ENCODE measurements at regions not wholly inside any gene's neighbourhood (a gene's known extent, or its start where the extent isn't known, plus 50 kb on each side); places are given as distances from the start of the nearest gene placed in this dataset.

- intact Hi-C loops (cut with DNase I) = no loop called here
- H3K27me3 ChIP-seq = no peaks in the 10 kb centered on the region
- no peaks in the 10 kb centered on the region for H3K36me3 ChIP-seq
- WGBS, 2 donors = 61 to 66% methylated on average over 3 of the region's 3 CpGs
- no peak overlapping the region for H3K4me3 ChIP-seq
- no peak for DNase-seq
- no peak overlapping the region for H3K27ac ChIP-seq
- TF ChIP-seq CTCF (IDR thresholded peaks at IDR 0.05) (no peak), POLR2A (IDR thresholded peaks at IDR 0.05) (no peak)
- no peaks in the 10 kb centered on the region for H3K9me3 ChIP-seq
- H3K4me1 ChIP-seq = no peaks in the 10 kb centered on the region
Measured at GRCh38 chr4:123516576-123516975, 120.0 kb downstream of the SPRY1 start.

GRCh38 chr4:123517176-123517575 is 120.6 kb downstream of the SPRY1 start:
- intact Hi-C loops (cut with DNase I) = no loop called here
- no peak for TF ChIP-seq POLR2A (IDR thresholded peaks at IDR 0.05)
- no peak for TF ChIP-seq CTCF (IDR thresholded peaks at IDR 0.05)
- no peak for DNase-seq

GRCh38 chr4:123517971-123518370 is 121.4 kb downstream of the SPRY1 start:
- H3K4me3 ChIP-seq = no peak overlapping the region
- DNase-seq = no peak
- TF ChIP-seq CTCF (IDR thresholded peaks at IDR 0.05) (no peak), POLR2A (IDR thresholded peaks at IDR 0.05) (no peak)
- H3K9me3 ChIP-seq = no peaks in the 10 kb centered on the region
- H3K27me3 ChIP-seq = no peaks in the 10 kb centered on the region
- WGBS, 2 donors = 90 to 92% methylated on average over 3 of the region's 3 CpGs
- no peaks in the 10 kb centered on the region for H3K4me1 ChIP-seq
- H3K36me3 ChIP-seq = no peaks in the 10 kb centered on the region
- no peak overlapping the region for H3K27ac ChIP-seq
- intact Hi-C loops (cut with DNase I) = no loop called here

More at GRCh38 chr4:123517176-123517575, 120.6 kb downstream of the SPRY1 start:
- Histone ChIP-seq H3K36me3 (no peaks in the 10 kb centered on the region), H3K27ac (no peak overlapping the region), H3K9me3 (no peaks in the 10 kb centered on the region), H3K27me3 (no peaks in the 10 kb centered on the region), H3K4me1 (no peaks in the 10 kb centered on the region), H3K4me3 (no peak overlapping the region)
- 75% methylated on average over 3 of the region's 3 CpGs for WGBS, 2 donors

GRCh38 chr4:123520325-123520724 is 123.7 kb downstream of the SPRY1 start:
- Histone ChIP-seq H3K27me3 (no peaks in the 10 kb centered on the region), H3K4me1 (no peaks in the 10 kb centered on the region), H3K36me3 (no peaks in the 10 kb centered on the region), H3K4me3 (no peak overlapping the region), H3K27ac (no peak overlapping the region), H3K9me3 (no peaks in the 10 kb centered on the region)
- intact Hi-C loops (cut with DNase I) = no loop called here
- TF ChIP-seq CTCF (IDR thresholded peaks at IDR 0.05) = no peak
- TF ChIP-seq POLR2A (IDR thresholded peaks at IDR 0.05) = no peak
- 88 to 90% methylated on average over 6 of the region's 6 CpGs for WGBS, 2 donors
- DNase-seq = no peak

GRCh38 chr4:123522081-123522480 is 125.5 kb downstream of the SPRY1 start:
- no peaks in the 10 kb centered on the region for H3K9me3 ChIP-seq
- no peak overlapping the region for H3K4me3 ChIP-seq
- no peaks in the 10 kb centered on the region for H3K36me3 ChIP-seq
- WGBS, 2 donors = 79% methylated on average over 3 of the region's 3 CpGs
- no peak overlapping the region for H3K27ac ChIP-seq
- no peak for DNase-seq
- peaks cover 0 to 7% (median 0%) of the 10 kb centered on the region in 3 donors for H3K4me1 ChIP-seq
- intact Hi-C loops (cut with DNase I) = no loop called here
- TF ChIP-seq POLR2A (IDR thresholded peaks at IDR 0.05) = no peak
- TF ChIP-seq CTCF (IDR thresholded peaks at IDR 0.05) = no peak
- H3K27me3 ChIP-seq = no peaks in the 10 kb centered on the region

Data from esophagus squamous epithelium (tissue), 5 donors.